Renal cortex interstitium (tissue), 11 donors: ENCODE measurements at regions not wholly inside any gene's neighbourhood (a gene's known extent, or its start where the extent isn't known, plus 50 kb on each side); places are given as distances from the start of the nearest gene placed in this dataset.

Experiments used
- DNase-seq, 11 donors: peaks; one replicate each; pipeline ENCODE4 v3.0.0-alpha.2; 2013; ENCODE audit warnings: low read depth in 9 of 11, low spot score in 4 of 11; ENCODE audit errors: extremely low read depth in 1 of 11

GRCh38 chr5:174189654-174190541 is 144.4 kb downstream of the NSG2 start:
- peak in 8 of 11 donors; percentile 23 to 56 (median 36) for DNase-seq

- no peak for DNase-seq
Observed at GRCh38 chr5:174191076-174191475, 145.6 kb downstream of the NSG2 start.

- no peak for DNase-seq
Observed at GRCh38 chr5:174191850-174192655, 146.5 kb downstream of the NSG2 start.

DNA sequence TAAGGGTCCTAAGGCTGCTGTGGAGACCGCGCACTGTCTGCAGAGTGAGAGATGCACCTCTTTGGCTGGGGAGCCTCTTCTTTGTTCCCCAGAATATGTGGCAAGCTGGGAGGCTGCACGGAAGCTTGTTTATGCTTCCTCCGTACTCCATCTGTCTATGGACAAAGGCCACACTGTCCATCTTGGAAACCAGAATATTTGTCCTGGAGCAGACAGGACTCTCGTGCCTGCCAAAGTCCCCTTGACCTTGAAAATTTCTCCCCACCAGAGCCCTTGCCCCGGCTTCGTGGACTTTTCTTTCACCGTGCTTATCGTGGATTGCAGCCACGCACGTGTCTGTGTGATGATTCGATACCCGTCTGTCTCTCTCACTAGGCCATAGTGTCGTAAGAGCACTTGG is 147.4 kb downstream of the NSG2 start:
- no peak for DNase-seq

- peak in 5 of 11 donors; percentile 7 to 43 (median 12) for DNase-seq
Observed at GRCh38 chr5:174195517-174195916, 150.0 kb downstream of the NSG2 start.

DNA sequence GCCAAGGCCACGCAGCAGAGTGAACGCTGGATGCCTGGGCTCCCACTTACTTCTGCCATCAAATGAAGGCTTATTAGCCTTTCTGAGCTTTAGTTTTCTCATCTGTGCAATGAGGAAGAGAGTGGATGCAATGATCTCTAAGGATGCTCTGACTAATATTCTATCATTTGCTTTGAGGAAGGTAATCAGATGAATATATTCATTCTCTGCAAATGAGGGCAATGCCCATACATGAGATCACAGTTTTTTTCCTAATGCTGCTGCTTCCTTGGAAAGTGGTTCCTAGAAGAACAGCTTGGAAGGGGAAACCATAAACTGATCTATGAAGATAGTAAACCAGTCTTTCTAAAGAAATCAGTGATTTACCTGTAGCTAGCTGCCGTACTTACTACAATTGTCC is 152.4 kb downstream of the NSG2 start:
- DNase-seq = no peak

- no peak for DNase-seq
Observed at GRCh38 chr5:174198541-174198940, 153.0 kb downstream of the NSG2 start.

- no peak for DNase-seq
Observed at GRCh38 chr5:174202996-174203395, 157.5 kb downstream of the NSG2 start.

GRCh38 chr5:174204535-174205313 is 159.2 kb downstream of the NSG2 start:
- peak in 6 of 11 donors; percentile 4 to 30 (median 24) for DNase-seq

DNA sequence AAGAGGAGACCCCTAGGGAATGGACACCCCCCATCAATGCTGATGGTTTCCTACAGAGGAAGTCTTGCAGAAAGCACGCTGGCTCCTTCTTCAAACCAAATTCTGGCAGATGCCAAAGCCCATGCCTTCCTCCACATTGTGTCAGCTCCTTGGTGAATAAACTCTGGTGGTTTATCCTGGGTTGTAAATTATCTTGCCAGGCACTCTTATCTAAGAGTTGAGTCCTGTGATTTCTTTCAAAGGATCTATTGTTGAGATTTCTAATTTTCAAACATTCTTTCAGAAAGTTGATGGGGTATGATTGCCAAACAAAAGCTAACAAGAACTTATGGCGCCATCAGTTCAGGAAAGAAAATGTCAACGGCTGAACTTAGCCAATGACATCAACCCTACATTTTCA is 160.4 kb downstream of the NSG2 start:
- DNase-seq = no peak

GRCh38 chr5:174210596-174211276 is 165.2 kb downstream of the NSG2 start:
- no peak for DNase-seq

DNA sequence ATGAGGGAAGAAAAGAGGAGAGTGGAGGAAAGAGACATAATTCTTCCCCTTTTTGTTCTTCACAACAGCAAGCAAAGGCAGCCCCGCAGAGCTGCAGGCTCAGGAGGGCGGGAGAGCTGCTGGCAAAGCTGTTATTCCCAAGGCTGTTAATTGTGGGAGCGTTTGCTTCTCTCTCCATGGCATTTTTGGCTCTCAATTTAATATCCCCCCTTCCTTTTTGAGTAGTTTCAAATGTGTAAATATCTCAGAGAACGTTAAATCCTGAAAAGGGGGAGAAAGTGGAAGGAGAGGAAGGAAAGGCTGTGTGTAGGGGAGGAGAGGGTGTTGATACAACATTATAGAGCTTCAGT is 165.7 kb downstream of the NSG2 start:
- no peak for DNase-seq

GRCh38 chr5:174217527-174217926 is 172.0 kb downstream of the NSG2 start:
- no peak for DNase-seq

DNA sequence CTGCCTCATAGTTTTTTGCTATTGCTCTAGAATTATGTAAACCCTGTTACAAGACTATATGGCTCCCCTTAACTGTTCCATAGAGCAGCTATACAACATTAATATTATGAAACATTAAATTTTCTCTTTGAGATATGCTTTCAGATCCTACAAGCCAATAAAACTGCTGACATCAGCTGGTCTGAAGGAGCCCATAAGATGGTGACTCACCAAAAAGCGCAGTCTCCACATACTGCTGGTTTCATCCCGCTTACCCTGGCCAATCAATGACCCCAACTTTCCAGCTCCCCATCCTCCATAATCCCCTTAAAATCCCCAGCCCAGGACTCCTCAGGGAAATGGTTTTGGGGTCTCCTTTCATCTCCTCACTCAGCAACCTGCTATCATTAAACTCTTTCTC is 172.7 kb downstream of the NSG2 start:
- no peak for DNase-seq

- no peak for DNase-seq
Observed at GRCh38 chr5:174220417-174220816, 174.9 kb downstream of the NSG2 start.

DNA sequence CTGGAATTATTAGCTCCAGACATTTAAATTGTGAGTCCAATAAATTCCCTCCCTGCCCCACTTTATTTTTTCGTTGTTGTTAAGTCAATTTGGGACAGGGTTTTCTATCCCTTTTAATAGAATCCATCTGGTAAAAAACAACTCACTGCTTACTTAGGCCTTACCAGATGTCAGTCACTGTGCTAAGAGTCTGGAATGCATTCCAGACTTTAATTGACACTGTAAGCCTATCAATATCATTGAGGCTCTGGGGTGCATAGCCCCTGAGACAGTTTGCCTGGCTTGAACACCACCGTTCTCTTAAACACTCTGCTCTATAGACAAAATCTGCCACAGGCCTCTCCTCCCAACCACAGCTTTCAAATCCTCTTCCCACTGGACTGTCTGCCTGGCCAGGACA is 175.9 kb downstream of the NSG2 start:
- DNase-seq = no peak

- no peak for DNase-seq
Observed at GRCh38 chr5:174221946-174222345, 176.4 kb downstream of the NSG2 start.

DNA sequence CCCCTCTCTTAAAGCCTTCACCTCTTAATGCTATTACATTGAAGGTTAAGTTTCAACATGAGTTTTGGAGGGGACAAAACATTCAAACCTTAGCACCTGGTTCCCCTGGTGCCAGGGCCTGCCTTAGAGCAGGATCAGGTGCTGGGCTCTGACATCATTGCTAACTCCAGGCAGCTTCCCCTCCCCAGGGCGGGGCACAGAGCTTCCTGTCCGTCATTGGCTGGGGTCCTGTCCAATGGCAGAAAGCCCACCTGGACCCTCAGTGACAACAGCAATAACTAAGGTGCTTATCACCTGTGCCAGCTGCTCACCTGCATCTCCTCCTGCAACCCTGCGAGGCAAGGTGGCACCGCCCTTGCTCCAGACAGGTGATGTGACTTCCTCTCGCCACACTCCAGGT is 177.4 kb downstream of the NSG2 start:
- DNase-seq = no peak

GRCh38 chr5:174223355-174223754 is 177.8 kb downstream of the NSG2 start:
- DNase-seq = no peak
